PC-3 (cell line): ENCODE measurements at regions not wholly inside any gene's neighbourhood (a gene's known extent, or its start where the extent isn't known, plus 50 kb on each side); places are given as distances from the start of the nearest gene placed in this dataset.
A peak's percentile ranks its signal among the peaks of the same experiment; 100 is the strongest.

Source experiments
- ATAC-seq: fragments of 200-7000 bp; cut with Tn5 transposase; 2 replicates; pipeline ENCODE4 v1.9.1; 2020; ENCODE audit warnings: mild to moderate bottlenecking, moderate library complexity
- BruUV-seq: library from RNA; stranded (reverse); fragments of 400-500 nt; replicated peaks from 2 replicates; lab custom pipeline; 2021; lab: Mats Ljungman, UMichigan
- CTCF ChIA-PET: fragments of 300-600 bp; sonication (Branson Sonifier 250); formaldehyde crosslinking; loops from one replicate; lab custom pipeline; 2022; ENCODE audit warnings: antibody characterized with exemption; lab: Charles Lee
- POLR2A ChIA-PET: fragments of 300-600 bp; sonication (Branson Sonifier 250); formaldehyde crosslinking; loops from one replicate; lab custom pipeline; 2022; ENCODE audit warnings: antibody characterized with exemption; ENCODE audit not compliant: unreplicated experiment; lab: Charles Lee
- DNase-seq: peaks from one replicate; pipeline ENCODE4 v3.0.0-alpha.2; 2015
- H2AFZ ChIP-seq: fragments of 300-600 bp; sonication (generic); 2 replicates; pipeline ENCODE4 v1.6.0; 2016; ENCODE audit warnings: antibody characterized with exemption, low read length
- H3F3A ChIP-seq: fragments of 300-600 bp; sonication (generic); one replicate; pipeline ENCODE4 v1.6.0; 2017; ENCODE audit warnings: antibody characterized with exemption, low read length, control low read depth, mild to moderate bottlenecking; ENCODE audit not compliant: unreplicated experiment
- H3K27ac ChIP-seq: fragments of 300-600 bp; sonication (generic); 2 replicates; pipeline ENCODE4 v1.5.1; 2016; ENCODE audit warnings: mild to moderate bottlenecking, low read length
- H3K27me3 ChIP-seq: fragments of 300-600 bp; sonication (generic); 2 replicates; pipeline ENCODE4 v1.6.1; 2016; ENCODE audit warnings: low read length, mixed read lengths
- H3K36me3 ChIP-seq: fragments of 300-600 bp; sonication (generic); 2 replicates; pipeline ENCODE4 v1.6.1; 2016; ENCODE audit warnings: low read depth, mixed run types, low read length, mixed read lengths
- H3K4me1 ChIP-seq: fragments of 300-600 bp; sonication (generic); 2 replicates; pipeline ENCODE4 v1.5.1; 2016; ENCODE audit warnings: low read length; ENCODE audit not compliant: insufficient read depth
- H3K4me2 ChIP-seq: fragments of 300-600 bp; sonication (generic); 2 replicates; pipeline ENCODE4 v1.6.0; 2016; ENCODE audit warnings: low read length
- H3K4me3 ChIP-seq: fragments of 300-600 bp; sonication (generic); 2 replicates; pipeline ENCODE4 v1.5.1; 2016; ENCODE audit warnings: mild to moderate bottlenecking, low read length, mixed read lengths
- H3K79me2 ChIP-seq: fragments of 300-600 bp; sonication (generic); 2 replicates; pipeline ENCODE4 v1.6.1; 2017; ENCODE audit warnings: low read length, mixed read lengths
- H3K9ac ChIP-seq: fragments of 300-600 bp; sonication (generic); 2 replicates; pipeline ENCODE4 v1.6.0; 2016; ENCODE audit warnings: mild to moderate bottlenecking, low read length
- H3K9me2 ChIP-seq: fragments of 300-600 bp; sonication (generic); replicated peaks from 2 replicates; pipeline ENCODE4 v1.6.1; 2016; ENCODE audit warnings: mixed run types, low read length, mixed read lengths
- H3K9me3 ChIP-seq: fragments of 300-600 bp; sonication (generic); 2 replicates; pipeline ENCODE4 v1.6.1; 2016; ENCODE audit warnings: low read length, mixed read lengths
- H4K20me1 ChIP-seq: fragments of 300-600 bp; sonication (generic); 2 replicates; pipeline ENCODE4 v1.6.1; 2016; ENCODE audit warnings: low read length, mixed read lengths
- CTCF ChIP-seq: fragments of 300-600 bp; sonication (generic); conservative IDR thresholded peaks from 2 replicates; pipeline ENCODE4 v1.5.1; 2017; ENCODE audit warnings: antibody characterized with exemption, low read depth, mild to moderate bottlenecking, low read length
- EZH2 ChIP-seq: fragments of 300-600 bp; sonication (generic); IDR thresholded peaks from one replicate; pipeline ENCODE4 v1.6.1; 2017; ENCODE audit warnings: antibody characterized with exemption, mild to moderate bottlenecking, low read length; ENCODE audit not compliant: unreplicated experiment
- EZH2phosphoT487 ChIP-seq: fragments of 300-600 bp; sonication (generic); IDR thresholded peaks from 2 replicates; pipeline ENCODE4 v1.6.1; 2018; ENCODE audit warnings: mild to moderate bottlenecking, antibody characterized with exemption, low read length, borderline replicate concordance
- intact Hi-C: fragments of 100-400 bp; cut with micrococcal nuclease; formaldehyde crosslinking; loops from 2 replicates; pipeline ENCODE4 v1.9.0; 2023

DNA sequence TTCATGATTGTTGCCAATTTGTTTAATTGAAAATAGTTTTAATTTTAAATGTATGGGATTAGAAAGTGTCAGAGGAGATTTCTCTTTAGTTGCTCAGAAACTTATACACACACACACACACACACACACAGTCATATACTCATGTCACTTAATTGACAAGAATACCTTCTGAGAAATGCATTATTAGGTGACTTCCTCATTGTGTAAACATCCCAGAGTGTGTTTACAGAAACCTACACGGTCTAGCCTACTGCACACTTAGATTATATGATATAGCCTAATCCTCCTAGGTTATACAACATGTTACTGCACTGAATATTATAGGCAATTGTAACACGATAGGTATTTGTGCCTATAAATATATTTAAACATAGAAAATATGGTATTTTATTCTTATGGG, 1327.4 kb downstream of the FSTL5 start:
- Histone ChIP-seq H3K4me3 (peak overlapping the region; percentile 11; the same call in 1 of the 2 replicates), H3K27me3 (no peaks in the 10 kb centered on the region), H3K4me1 (peaks cover 7% of the 10 kb centered on the region; the same call in 1 of the 2 replicates), H3K9me2 (no peaks in the 10 kb centered on the region), H3F3A (no peaks in the 10 kb centered on the region), H3K9ac (peak overlapping the region; percentile 15; the same call in 1 of the 2 replicates), H4K20me1 (no peaks in the 10 kb centered on the region), H3K27ac (peak overlapping the region; percentile 62), H2AFZ (no peak overlapping the region), H3K79me2 (no peaks in the 10 kb centered on the region), H3K4me2 (peak overlapping the region; percentile 61; the same call in 1 of the 2 replicates), H3K36me3 (no peaks in the 10 kb centered on the region), H3K9me3 (no peaks in the 10 kb centered on the region)
- DNase-seq, result peak; percentile 72
- TF ChIP-seq CTCF, result no peak
- TF ChIP-seq EZH2phosphoT487, result no peak
- ChIA-PET CTCF (no interaction called here), POLR2A (no interaction called here)
- intact Hi-C loops, result no loop called here
- no TSS peak for BruUV-seq
- ATAC-seq, result peak; percentile 86

- Histone ChIP-seq H3K9me2 (no peaks in the 10 kb centered on the region), H3K4me2 (no peak overlapping the region), H3K27ac (no peak overlapping the region), H2AFZ (no peak overlapping the region), H3F3A (no peaks in the 10 kb centered on the region), H4K20me1 (no peaks in the 10 kb centered on the region), H3K79me2 (no peaks in the 10 kb centered on the region), H3K4me1 (peaks cover 12% of the 10 kb centered on the region), H3K27me3 (no peaks in the 10 kb centered on the region), H3K9me3 (no peaks in the 10 kb centered on the region), H3K9ac (no peak overlapping the region), H3K36me3 (no peaks in the 10 kb centered on the region), H3K4me3 (no peak overlapping the region)
- DNase-seq (no peak), ATAC-seq (no peak)
- TF ChIP-seq EZH2phosphoT487 (no peak), CTCF (no peak), EZH2 (no peak)
- ChIA-PET POLR2A (no interaction called here), CTCF (no interaction called here)
- intact Hi-C loops, result no loop called here
- no TSS peak for BruUV-seq
Measured at GRCh38 chr4:160846121-160846520, 1317.7 kb downstream of the FSTL5 start.

DNA sequence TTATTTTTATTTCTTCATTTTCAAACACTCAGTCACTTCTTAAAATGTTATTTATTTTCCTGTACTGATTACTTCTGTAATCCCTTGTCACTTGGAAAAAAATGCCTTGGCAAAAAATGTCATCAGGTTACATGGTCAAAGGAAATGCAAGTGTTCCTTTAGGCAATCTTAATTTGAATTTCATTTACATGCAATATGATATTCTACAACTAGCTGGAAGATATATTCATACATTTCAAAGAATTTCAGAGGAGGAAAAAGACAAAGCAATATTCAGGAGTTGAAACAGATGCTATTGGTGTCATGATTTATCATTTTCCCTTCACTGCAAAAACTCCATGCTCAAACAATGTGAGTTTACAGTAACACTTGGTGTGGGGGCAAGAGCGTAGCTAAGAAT, 1316.6 kb downstream of the FSTL5 start:
- DNase-seq (no peak), ATAC-seq (no peak)
- Histone ChIP-seq H3K4me2 (no peak overlapping the region), H3K9me2 (no peaks in the 10 kb centered on the region), H4K20me1 (no peaks in the 10 kb centered on the region), H3K9me3 (no peaks in the 10 kb centered on the region), H3K79me2 (no peaks in the 10 kb centered on the region), H3F3A (no peaks in the 10 kb centered on the region), H3K27ac (no peak overlapping the region), H2AFZ (no peak overlapping the region), H3K4me3 (no peak overlapping the region), H3K36me3 (no peaks in the 10 kb centered on the region), H3K27me3 (no peaks in the 10 kb centered on the region), H3K9ac (no peak overlapping the region), H3K4me1 (peaks cover 12% of the 10 kb centered on the region)
- intact Hi-C loops, result no loop called here
- TF ChIP-seq EZH2 (no peak), EZH2phosphoT487 (no peak), CTCF (no peak)
- BruUV-seq, result no TSS peak
- ChIA-PET POLR2A (no interaction called here), CTCF (no interaction called here)
